ENCODE measurements at regions not wholly inside any gene's neighbourhood (a gene's known extent, or its start where the extent isn't known, plus 50 kb on each side); places are given as distances from the start of the nearest gene placed in this dataset.

DNA sequence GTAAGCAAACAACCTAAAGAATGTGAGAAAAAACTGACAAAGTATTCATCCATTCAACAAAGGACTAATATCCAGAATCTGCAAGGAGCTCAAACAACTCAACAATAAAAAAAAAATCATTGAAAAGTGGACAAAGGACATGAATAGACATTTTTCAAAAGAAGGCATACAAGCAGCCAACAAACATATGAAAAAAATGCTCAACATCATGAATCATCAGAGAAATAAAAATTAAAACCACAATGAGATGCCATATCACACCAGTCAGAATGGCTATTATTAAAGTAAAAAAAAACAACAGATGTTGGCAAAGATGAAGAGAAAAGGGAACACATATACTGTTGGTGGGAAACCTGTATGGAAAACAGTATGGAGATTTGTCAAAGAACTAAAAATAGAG, 120.7 kb upstream of the ADGRL3 start:
- H2AFZ ChIP-seq (ENCODE audit: low read length): no peak overlapping the region
- H4K20me1 ChIP-seq (ENCODE audit: insufficient read depth, low read depth, low read length): no peaks in the 10 kb centered on the region
- no peak overlapping the region for H3K4me2 ChIP-seq (ENCODE audit: low read depth, low read length, poor library complexity, severe bottlenecking)
- H3K79me2 ChIP-seq (ENCODE audit: low read length): no peaks in the 10 kb centered on the region
- no peaks in the 10 kb centered on the region for H3K36me3 ChIP-seq (ENCODE audit: insufficient read depth, low read length)
- H3K27me3 ChIP-seq (ENCODE audit: low read length): no peaks in the 10 kb centered on the region
- no peaks in the 10 kb centered on the region for H3K9me2 ChIP-seq (replicated peaks; ENCODE audit: insufficient read depth, low read length)
- peaks cover 17% of the 10 kb centered on the region for H3K9me3 ChIP-seq (ENCODE audit: low read length)
- no peak overlapping the region for H3K4me3 ChIP-seq (ENCODE audit: low read length)
- no peaks in the 10 kb centered on the region for H3K4me1 ChIP-seq (ENCODE audit: low read length)
- H3K27ac ChIP-seq (ENCODE audit: low read length): no peak overlapping the region
- no peak for DNase-seq
- no peak overlapping the region for H3K9ac ChIP-seq (ENCODE audit: low read length)

DNA sequence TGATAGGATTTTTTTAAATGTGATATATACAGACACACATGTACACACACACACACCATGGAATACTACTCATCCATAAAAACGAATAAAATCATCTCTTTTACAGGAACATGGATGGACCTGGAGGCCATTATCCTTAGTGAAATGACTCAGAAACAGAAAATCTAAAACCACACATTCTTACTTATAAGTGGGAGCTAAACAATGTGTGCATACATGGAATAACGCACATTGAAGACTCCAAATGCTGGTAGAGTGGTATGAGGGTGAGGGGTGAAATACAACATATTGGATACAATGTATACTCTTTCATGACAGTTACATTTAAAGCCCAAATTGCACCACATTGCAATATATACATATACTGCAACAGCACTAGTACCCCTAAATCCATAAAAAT, 120.2 kb upstream of the ADGRL3 start:
- Histone ChIP-seq H3K27ac (ENCODE audit: low read length) (no peak overlapping the region), H3K36me3 (ENCODE audit: insufficient read depth, low read length) (no peaks in the 10 kb centered on the region), H3K9ac (ENCODE audit: low read length) (no peak overlapping the region), H3K27me3 (ENCODE audit: low read length) (no peaks in the 10 kb centered on the region), H3K4me2 (ENCODE audit: low read depth, low read length, poor library complexity, severe bottlenecking) (no peak overlapping the region), H3K4me1 (ENCODE audit: low read length) (no peaks in the 10 kb centered on the region), H3K79me2 (ENCODE audit: low read length) (no peaks in the 10 kb centered on the region), H3K9me2 (replicated peaks; ENCODE audit: insufficient read depth, low read length) (no peaks in the 10 kb centered on the region), H4K20me1 (ENCODE audit: insufficient read depth, low read depth, low read length) (no peaks in the 10 kb centered on the region), H3K9me3 (ENCODE audit: low read length) (peaks cover 17% of the 10 kb centered on the region), H2AFZ (ENCODE audit: low read length) (no peak overlapping the region), H3K4me3 (ENCODE audit: low read length) (no peak overlapping the region)
- DNase-seq: no peak

DNA sequence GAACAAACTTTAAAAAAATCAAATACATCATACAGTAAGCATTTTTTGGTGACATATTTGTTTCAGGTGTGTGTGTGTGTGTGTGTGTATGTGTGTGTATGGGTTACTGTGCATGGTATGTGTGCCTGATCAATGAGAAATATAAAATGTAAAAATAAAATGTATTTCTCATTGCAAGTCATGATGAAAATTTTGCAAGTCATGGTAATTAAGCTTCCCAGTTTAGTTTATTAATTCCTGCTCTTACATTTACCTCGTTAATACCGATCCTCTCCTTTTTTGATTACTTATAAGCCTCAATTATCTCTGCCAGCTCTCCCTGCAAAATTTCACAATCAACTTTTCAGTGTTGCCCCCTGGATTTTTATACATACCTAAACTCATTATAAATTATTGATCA, 114.6 kb upstream of the ADGRL3 start:
- H3K9me2 ChIP-seq (replicated peaks; ENCODE audit: insufficient read depth, low read length): no peaks in the 10 kb centered on the region
- no peak overlapping the region for H2AFZ ChIP-seq (ENCODE audit: low read length)
- H3K9ac ChIP-seq (ENCODE audit: low read length): no peak overlapping the region
- peaks cover 26% of the 10 kb centered on the region for H3K9me3 ChIP-seq (ENCODE audit: low read length)
- no peak overlapping the region for H3K27ac ChIP-seq (ENCODE audit: low read length)
- H3K4me3 ChIP-seq (ENCODE audit: low read length): no peak overlapping the region
- H4K20me1 ChIP-seq (ENCODE audit: insufficient read depth, low read depth, low read length): no peaks in the 10 kb centered on the region
- no peaks in the 10 kb centered on the region for H3K36me3 ChIP-seq (ENCODE audit: insufficient read depth, low read length)
- no peaks in the 10 kb centered on the region for H3K4me1 ChIP-seq (ENCODE audit: low read length)
- H3K79me2 ChIP-seq (ENCODE audit: low read length): no peaks in the 10 kb centered on the region
- H3K4me2 ChIP-seq (ENCODE audit: low read depth, low read length, poor library complexity, severe bottlenecking): no peak overlapping the region
- no peak for DNase-seq
- H3K27me3 ChIP-seq (ENCODE audit: low read length): no peaks in the 10 kb centered on the region

DNA sequence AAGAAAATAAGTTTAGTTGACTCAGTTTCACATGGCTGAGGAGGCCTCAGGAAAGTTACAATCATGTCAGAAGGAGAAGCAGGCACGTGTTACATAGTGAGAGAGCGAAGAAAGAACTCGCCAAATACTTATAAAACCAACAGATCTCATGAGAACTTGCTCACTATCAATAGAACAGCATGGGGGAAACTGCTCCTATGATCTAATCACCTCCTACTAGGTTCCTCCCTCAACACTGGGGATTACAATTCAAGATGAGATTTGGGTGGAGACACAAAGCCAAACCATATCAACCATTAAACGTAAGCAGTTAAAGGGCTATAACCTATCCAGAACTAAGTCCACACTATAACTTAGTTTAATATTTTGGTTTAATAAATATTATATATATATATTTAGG, 113.8 kb upstream of the ADGRL3 start:
- Histone ChIP-seq H3K4me2 (ENCODE audit: low read depth, low read length, poor library complexity, severe bottlenecking) (no peak overlapping the region), H3K9ac (ENCODE audit: low read length) (no peak overlapping the region), H2AFZ (ENCODE audit: low read length) (no peak overlapping the region), H3K79me2 (ENCODE audit: low read length) (no peaks in the 10 kb centered on the region), H3K27me3 (ENCODE audit: low read length) (no peaks in the 10 kb centered on the region), H3K9me2 (replicated peaks; ENCODE audit: insufficient read depth, low read length) (no peaks in the 10 kb centered on the region), H3K4me3 (ENCODE audit: low read length) (no peak overlapping the region), H3K4me1 (ENCODE audit: low read length) (no peaks in the 10 kb centered on the region), H3K36me3 (ENCODE audit: insufficient read depth, low read length) (no peaks in the 10 kb centered on the region), H3K9me3 (ENCODE audit: low read length) (peaks cover 28% of the 10 kb centered on the region), H4K20me1 (ENCODE audit: insufficient read depth, low read depth, low read length) (no peaks in the 10 kb centered on the region), H3K27ac (ENCODE audit: low read length) (no peak overlapping the region)
- no peak for DNase-seq

DNA sequence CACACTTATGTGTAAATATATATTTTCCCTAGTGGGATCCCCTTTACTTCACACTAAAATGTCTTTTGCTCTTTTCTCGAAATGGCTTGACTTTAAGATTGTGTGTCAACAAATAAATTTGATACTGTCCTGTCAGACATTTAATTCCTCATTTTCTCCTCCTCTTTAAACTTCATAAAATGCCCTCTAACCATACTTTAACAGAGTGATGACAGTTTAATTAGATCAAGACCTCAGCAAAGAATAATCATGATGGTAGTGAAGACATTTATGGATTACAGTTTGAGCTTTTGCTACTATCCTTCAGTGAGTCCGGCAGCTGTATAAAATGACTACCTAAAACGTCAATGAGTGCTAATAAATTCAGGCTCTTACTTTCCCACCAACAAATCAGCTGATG, 113.1 kb upstream of the ADGRL3 start:
- Histone ChIP-seq H3K9me2 (replicated peaks; ENCODE audit: insufficient read depth, low read length) (no peaks in the 10 kb centered on the region), H3K27me3 (ENCODE audit: low read length) (no peaks in the 10 kb centered on the region), H3K4me2 (ENCODE audit: low read depth, low read length, poor library complexity, severe bottlenecking) (no peak overlapping the region), H3K9ac (ENCODE audit: low read length) (no peak overlapping the region), H2AFZ (ENCODE audit: low read length) (no peak overlapping the region), H3K79me2 (ENCODE audit: low read length) (no peaks in the 10 kb centered on the region), H4K20me1 (ENCODE audit: insufficient read depth, low read depth, low read length) (no peaks in the 10 kb centered on the region), H3K9me3 (ENCODE audit: low read length) (peaks cover 28% of the 10 kb centered on the region; the same call in 1 of the 2 replicates), H3K27ac (ENCODE audit: low read length) (no peak overlapping the region), H3K4me1 (ENCODE audit: low read length) (no peaks in the 10 kb centered on the region), H3K36me3 (ENCODE audit: insufficient read depth, low read length) (no peaks in the 10 kb centered on the region), H3K4me3 (ENCODE audit: low read length) (no peak overlapping the region)
- DNase-seq: no peak

DNA sequence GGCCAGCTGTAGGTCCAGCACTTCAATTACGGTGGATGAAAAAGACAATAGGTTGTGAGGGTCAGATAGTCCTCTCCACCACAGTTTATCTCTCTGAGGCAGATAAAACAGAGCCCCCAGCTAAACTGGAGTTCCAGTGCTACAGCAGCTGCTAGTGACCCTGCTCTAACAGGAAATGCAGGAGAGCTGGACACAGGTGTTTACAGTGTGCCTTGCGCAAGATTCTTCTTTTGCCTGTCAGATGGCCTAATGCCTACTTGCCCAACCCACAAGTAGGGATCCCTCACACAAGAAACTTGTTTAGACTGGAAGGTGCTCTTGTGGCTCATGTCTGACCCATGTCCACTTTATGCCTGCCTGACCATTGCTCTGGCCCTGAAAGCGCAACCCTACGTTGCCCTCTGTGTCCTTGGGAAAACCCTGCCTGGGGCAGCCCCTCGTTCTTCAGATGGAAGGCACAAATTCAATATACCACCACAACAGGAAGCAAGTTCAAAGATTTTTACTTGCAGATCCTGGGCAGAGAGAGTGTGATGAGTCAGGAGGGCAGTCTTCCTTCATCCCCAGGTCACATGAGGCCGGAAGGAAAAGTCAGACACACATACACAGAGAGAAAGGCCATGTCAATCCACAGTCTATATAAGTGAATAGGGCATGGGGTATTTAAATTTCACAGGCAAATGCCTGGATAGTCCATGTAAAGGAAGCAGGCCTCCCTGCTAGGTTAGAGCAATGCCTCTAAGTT, 105.1 kb upstream of the ADGRL3 start:
- Histone ChIP-seq H3K27me3 (ENCODE audit: low read length) (no peaks in the 10 kb centered on the region), H2AFZ (ENCODE audit: low read length) (no peak overlapping the region), H3K79me2 (ENCODE audit: low read length) (no peaks in the 10 kb centered on the region), H3K27ac (ENCODE audit: low read length) (no peak overlapping the region), H3K36me3 (ENCODE audit: insufficient read depth, low read length) (no peaks in the 10 kb centered on the region), H4K20me1 (ENCODE audit: insufficient read depth, low read depth, low read length) (no peaks in the 10 kb centered on the region), H3K9me2 (replicated peaks; ENCODE audit: insufficient read depth, low read length) (no peaks in the 10 kb centered on the region), H3K9me3 (ENCODE audit: low read length) (peaks cover 55% of the 10 kb centered on the region), H3K4me2 (ENCODE audit: low read depth, low read length, poor library complexity, severe bottlenecking) (no peak overlapping the region), H3K4me1 (ENCODE audit: low read length) (no peaks in the 10 kb centered on the region), H3K9ac (ENCODE audit: low read length) (no peak overlapping the region), H3K4me3 (ENCODE audit: low read length) (no peak overlapping the region)
- DNase-seq: no peak

DNA sequence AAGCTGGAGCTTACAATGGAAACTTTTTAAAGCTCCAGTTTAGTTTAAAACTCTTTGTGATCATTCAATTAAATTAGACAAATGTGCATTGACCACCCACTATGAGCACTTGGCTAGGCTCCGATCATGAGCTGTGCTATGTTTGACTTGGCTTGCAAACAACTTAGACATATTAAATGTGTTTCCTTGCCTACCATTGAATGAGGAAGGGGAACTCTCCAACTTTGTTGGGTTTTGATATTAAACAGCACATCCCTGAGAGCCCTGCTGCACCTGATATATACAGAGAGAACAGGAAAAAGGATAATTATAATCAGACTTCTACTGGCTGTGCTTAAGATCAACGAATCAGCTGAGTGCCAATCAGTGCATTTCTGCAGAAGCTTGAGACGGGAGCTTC, 71.4 kb upstream of the ADGRL3 start:
- Histone ChIP-seq H3K9me2 (replicated peaks; ENCODE audit: insufficient read depth, low read length) (no peaks in the 10 kb centered on the region), H3K4me3 (ENCODE audit: low read length) (no peak overlapping the region), H3K36me3 (ENCODE audit: insufficient read depth, low read length) (no peaks in the 10 kb centered on the region), H2AFZ (ENCODE audit: low read length) (no peak overlapping the region), H3K79me2 (ENCODE audit: low read length) (no peaks in the 10 kb centered on the region), H3K27me3 (ENCODE audit: low read length) (no peaks in the 10 kb centered on the region), H4K20me1 (ENCODE audit: insufficient read depth, low read depth, low read length) (no peaks in the 10 kb centered on the region), H3K4me2 (ENCODE audit: low read depth, low read length, poor library complexity, severe bottlenecking) (no peak overlapping the region), H3K27ac (ENCODE audit: low read length) (no peak overlapping the region), H3K9ac (ENCODE audit: low read length) (no peak overlapping the region), H3K4me1 (ENCODE audit: low read length) (no peaks in the 10 kb centered on the region), H3K9me3 (ENCODE audit: low read length) (peaks cover 25% of the 10 kb centered on the region)
- no peak for DNase-seq

DNA sequence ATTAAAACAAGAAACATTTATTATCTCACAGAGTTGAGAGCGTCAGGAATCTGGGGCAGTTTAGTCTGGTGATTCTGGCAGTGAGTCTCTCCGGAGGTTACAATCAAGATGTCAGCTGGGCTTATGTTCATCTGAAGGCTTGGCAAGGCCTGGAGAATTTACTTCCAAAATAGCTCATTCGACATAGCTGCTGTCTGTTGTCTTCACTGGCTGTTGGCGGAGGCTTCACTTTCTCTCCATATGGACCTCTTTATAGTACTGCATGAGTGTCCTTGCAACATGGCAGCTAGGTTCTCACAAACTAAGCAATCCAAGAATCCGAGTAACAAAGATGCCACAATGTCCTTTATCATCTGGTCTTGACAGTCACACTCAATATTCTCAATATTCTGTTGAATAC, 70.2 kb upstream of the ADGRL3 start:
- Histone ChIP-seq H3K9me2 (replicated peaks; ENCODE audit: insufficient read depth, low read length) (no peaks in the 10 kb centered on the region), H2AFZ (ENCODE audit: low read length) (no peak overlapping the region), H3K4me3 (ENCODE audit: low read length) (no peak overlapping the region), H3K9me3 (ENCODE audit: low read length) (peaks cover 28% of the 10 kb centered on the region), H3K36me3 (ENCODE audit: insufficient read depth, low read length) (no peaks in the 10 kb centered on the region), H4K20me1 (ENCODE audit: insufficient read depth, low read depth, low read length) (no peaks in the 10 kb centered on the region), H3K4me1 (ENCODE audit: low read length) (no peaks in the 10 kb centered on the region), H3K79me2 (ENCODE audit: low read length) (no peaks in the 10 kb centered on the region), H3K27ac (ENCODE audit: low read length) (no peak overlapping the region), H3K27me3 (ENCODE audit: low read length) (no peaks in the 10 kb centered on the region), H3K4me2 (ENCODE audit: low read depth, low read length, poor library complexity, severe bottlenecking) (no peak overlapping the region), H3K9ac (ENCODE audit: low read length) (no peak overlapping the region)
- no peak for DNase-seq

Data from Karpas-422 (cell line).